Keratinocyte (primary cell): ENCODE measurements at regions not wholly inside any gene's neighbourhood (a gene's known extent, or its start where the extent isn't known, plus 50 kb on each side); places are given as distances from the start of the nearest gene placed in this dataset.

Source experiments
- CTCF ChIP-seq, 3 experiments: IDR thresholded peaks in 1 of 3; conservative IDR thresholded peaks in 1 of 3; optimal IDR thresholded peaks in 1 of 3; 2 replicates in 2 of 3; 3 replicates in 1 of 3; pipeline versions ENCODE3 to v1.5.1; 2011; ENCODE audit warnings: low read length in 3 of 3, mild to moderate bottlenecking in 3 of 3, moderate library complexity in 2 of 3, control low read depth in 1 of 3, inconsistent platforms in 1 of 3; ENCODE audit not compliant: insufficient read depth in 2 of 3; ENCODE audit errors: extremely low read depth in 1 of 3
- EZH2 ChIP-seq: IDR thresholded peaks from one replicate; pipeline ENCODE4 v1.6.1; 2012; ENCODE audit warnings: inconsistent platforms, mild to moderate bottlenecking, low read length, moderate library complexity

GRCh38 chr20:52684176-52684575 lies 288.0 kb upstream of the TSHZ2 start:
- no peak for TF ChIP-seq CTCF (optimal IDR thresholded peaks at IDR 0.05 in 1 of 3, IDR thresholded peaks at IDR 0.05 in 1 of 3, conservative IDR thresholded peaks at IDR 0.05 in 1 of 3; ENCODE audit: extremely low read depth in 1 of 3, insufficient read depth in 2 of 3, low read length in 3 of 3)
- TF ChIP-seq EZH2 = no peak
